GM12872 (cell line): ENCODE measurements at regions not wholly inside any gene's neighbourhood (a gene's known extent, or its start where the extent isn't known, plus 50 kb on each side); places are given as distances from the start of the nearest gene placed in this dataset.

Experiments
- CTCF ChIP-seq: IDR thresholded peaks from 3 replicates; pipeline ENCODE4 v1.5.1; 2011; ENCODE audit warnings: low read depth, mild to moderate bottlenecking, low read length, moderate library complexity; ENCODE audit not compliant: insufficient read depth

GRCh38 chr17:70825321-70826125 lies 656.2 kb downstream of the KCNJ2 start:
- no peak for TF ChIP-seq CTCF

GRCh38 chr17:70829876-70830275 lies 660.5 kb downstream of the KCNJ2 start:
- no peak for TF ChIP-seq CTCF

- no peak for TF ChIP-seq CTCF
Measured at GRCh38 chr17:70834039-70834438, 664.7 kb downstream of the KCNJ2 start.

- TF ChIP-seq CTCF: no peak
Measured at GRCh38 chr17:70848785-70849184, 679.5 kb downstream of the KCNJ2 start.

- TF ChIP-seq CTCF: no peak
Measured at GRCh38 chr17:70855401-70856054, 686.2 kb downstream of the KCNJ2 start.

GRCh38 chr17:70857351-70857750 lies 688.0 kb downstream of the KCNJ2 start:
- TF ChIP-seq CTCF: no peak

GRCh38 chr17:70859829-70860228 lies 690.5 kb downstream of the KCNJ2 start:
- TF ChIP-seq CTCF: no peak
